GM12878 (cell line): ENCODE measurements at regions not wholly inside any gene's neighbourhood (a gene's known extent, or its start where the extent isn't known, plus 50 kb on each side); places are given as distances from the start of the nearest gene placed in this dataset.

Experiments used
- ATAC-seq: fragments of 200-7000 bp; cut with Tn5 transposase; 3 replicates; pipeline ENCODE4 v1.9.1; 2020; ENCODE audit warnings: mild to moderate bottlenecking, moderate library complexity
- BruUV-seq: library from RNA; stranded (reverse); fragments of 400-500 nt; replicated peaks from 2 replicates; lab custom pipeline; 2021; lab: Mats Ljungman, UMichigan
- CTCF ChIA-PET: fragments of 300-600 bp; sonication (Branson Sonifier 250); formaldehyde crosslinking; extraction: SDS; loops from one replicate; lab custom pipeline; 2021; ENCODE audit warnings: inconsistent platforms; lab: Yijun Ruan, JAX
- POLR2A ChIA-PET: fragments of 350-600 bp; formaldehyde crosslinking; extraction: SDS; loops from one replicate; lab custom pipeline; 2021; ENCODE audit warnings: inconsistent platforms; lab: Charles Lee
- RAD21 ChIA-PET: fragments of 300-600 bp; sonication (Branson Sonifier 250); formaldehyde crosslinking; loops from one replicate; lab custom pipeline; 2023; ENCODE audit warnings: antibody characterized with exemption; ENCODE audit not compliant: unreplicated experiment; lab: Charles Lee
- SMC1A ChIA-PET: fragments of 300-600 bp; sonication (Branson Sonifier 250); formaldehyde crosslinking; loops from one replicate; lab custom pipeline; 2023; ENCODE audit not compliant: unreplicated experiment, uncharacterized antibody; lab: Charles Lee
- DNase-seq: peaks from one replicate; pipeline ENCODE4 v3.0.0-alpha.2; 2011; ENCODE audit warnings: low read depth, low spot score
- FAIRE-seq: peaks from 3 replicates; lab custom pipeline; 2011; peaks lifted over from hg19 to GRCh38; lab: Jason Lieb, UNC
- H2AFZ ChIP-seq: 2 replicates; pipeline ENCODE4 v1.6.0; 2011; ENCODE audit warnings: low read depth, low read length, control low read depth; ENCODE audit not compliant: control insufficient read depth
- H3K27ac ChIP-seq: 2 replicates; pipeline ENCODE4 v1.5.1; 2011; ENCODE audit warnings: control low read depth; ENCODE audit not compliant: control insufficient read depth, insufficient read depth
- H3K27me3 ChIP-seq, 2 experiments: replicated peaks in 1 of 2; 2 replicates each; pipeline versions ENCODE4 v1.6.0 to v1.6.1; 2011; ENCODE audit warnings: low read length in 1 of 2; ENCODE audit not compliant: control insufficient read depth in 2 of 2, insufficient read depth in 2 of 2
- H3K36me3 ChIP-seq, 2 experiments: 2 replicates each; pipeline ENCODE4 v1.5.1; 2011; ENCODE audit warnings: low read length in 1 of 2; ENCODE audit not compliant: control insufficient read depth in 2 of 2, insufficient read depth in 2 of 2
- H3K4me1 ChIP-seq: 2 replicates; pipeline ENCODE4 v1.6.1; 2011; ENCODE audit warnings: mild to moderate bottlenecking, low read length, moderate library complexity, mixed read lengths; ENCODE audit not compliant: control insufficient read depth, insufficient read depth
- H3K4me2 ChIP-seq: 2 replicates; pipeline ENCODE4 v1.6.0; 2011; ENCODE audit warnings: control low read depth; ENCODE audit not compliant: control insufficient read depth, insufficient read depth
- H3K4me3 ChIP-seq: fragments of 200-600 bp; sonication (generic); 2 replicates; pipeline ENCODE4 v1.5.1; 2016
- H3K79me2 ChIP-seq: 2 replicates; pipeline ENCODE4 v1.6.0; 2011; ENCODE audit warnings: low read length; ENCODE audit not compliant: control insufficient read depth, insufficient read depth
- H3K9ac ChIP-seq: 2 replicates; pipeline ENCODE4 v1.8.0; 2011; ENCODE audit warnings: low read length, control low read depth, mixed read lengths; ENCODE audit not compliant: control insufficient read depth, insufficient read depth
- H3K9me3 ChIP-seq: replicated peaks from 3 replicates; pipeline ENCODE4 v1.5.1; 2011; ENCODE audit warnings: mild to moderate bottlenecking, low read length; ENCODE audit not compliant: control insufficient read depth, insufficient read depth
- H4K20me1 ChIP-seq: 2 replicates; pipeline ENCODE4 v1.6.0; 2011; ENCODE audit not compliant: control insufficient read depth, insufficient read depth
- ASH2L ChIP-seq: fragments of 300-600, 200-600 bp; sonication (generic); IDR thresholded peaks from 2 replicates; pipeline ENCODE4 v1.6.1; 2017; ENCODE audit warnings: low read depth, mild to moderate bottlenecking, borderline replicate concordance
- EGR1 ChIP-seq, 2 experiments: IDR thresholded peaks; 1 replicate in 1 of 2; 2 replicates in 1 of 2; pipeline ENCODE4 v1.6.1; 2011 to 2012; ENCODE audit warnings: low read depth in 2 of 2, low read length in 2 of 2, borderline replicate concordance in 1 of 2, mild to moderate bottlenecking in 1 of 2, moderate library complexity in 1 of 2
- EP300 ChIP-seq, 2 experiments: fragments of 150-350 bp in 1 of 2; IDR thresholded peaks; 2 replicates each; pipeline ENCODE4 v1.6.1; 2011 to 2012; ENCODE audit warnings: low read depth in 2 of 2, low read length in 2 of 2, borderline replicate concordance in 1 of 2, improper control_type of control experiment in 1 of 2, inconsistent platforms in 1 of 2; ENCODE audit not compliant: control insufficient read depth in 1 of 2
- EZH2 ChIP-seq: IDR thresholded peaks from 2 replicates; pipeline ENCODE4 v1.6.1; 2012; ENCODE audit warnings: low read depth, mild to moderate bottlenecking, control low read depth, inconsistent platforms, low read length, borderline replicate concordance; ENCODE audit not compliant: control insufficient read depth
- HDAC2 ChIP-seq: fragments of 200-600 bp; sonication (generic); IDR thresholded peaks from 2 replicates; pipeline ENCODE4 v1.6.1; 2017
- MYC ChIP-seq: IDR thresholded peaks from 2 replicates; pipeline ENCODE4 v1.6.1; 2011; ENCODE audit warnings: mild to moderate bottlenecking, low read length, moderate library complexity, inconsistent platforms; ENCODE audit not compliant: insufficient read depth, insufficient replicate concordance, insufficient read length, severe bottlenecking
- NR2F1 ChIP-seq: fragments of 450-650 bp; conservative IDR thresholded peaks from 2 replicates; pipeline ENCODE4 v1.6.1; 2017; ENCODE audit warnings: mild to moderate bottlenecking
- POU2F2 ChIP-seq: IDR thresholded peaks from 3 replicates; pipeline ENCODE4 v1.6.1; 2011; ENCODE audit warnings: low read depth, mild to moderate bottlenecking, low read length, borderline replicate concordance
- SIX5 ChIP-seq: IDR thresholded peaks from 2 replicates; pipeline ENCODE4 v1.6.1; 2011; ENCODE audit warnings: mild to moderate bottlenecking, low read depth, low read length, moderate library complexity; ENCODE audit not compliant: severe bottlenecking
- SP1 ChIP-seq: IDR thresholded peaks from one replicate; pipeline ENCODE4 v1.6.1; 2011; ENCODE audit warnings: low read depth, low read length
- TCF12 ChIP-seq: IDR thresholded peaks from 2 replicates; pipeline ENCODE4 v1.6.1; 2011; ENCODE audit warnings: low read depth, mild to moderate bottlenecking, low read length
- ZNF592 ChIP-seq: fragments of 450-650 bp; IDR thresholded peaks from 2 replicates; pipeline ENCODE4 v1.6.1; 2017; ENCODE audit warnings: mild to moderate bottlenecking, moderate library complexity
- ZSCAN29 ChIP-seq: fragments of 450-650 bp; IDR thresholded peaks from 2 replicates; pipeline ENCODE4 v1.6.1; 2017; ENCODE audit warnings: mild to moderate bottlenecking, moderate library complexity
- WGBS: methylation state at CpG from one replicate; pipeline ENCODE4 v1.1.6; 2016; ENCODE audit warnings: low lambda C conversion rate; ENCODE audit not compliant: insufficient replicate concordance, insufficient coverage; ENCODE audit errors: missing lambda C conversion rate; 5-methylcytosine and 5-hydroxymethylcytosine counted together
- in situ Hi-C: fragments of 300-500 bp; cut with MboI; formaldehyde crosslinking; loops from 9 replicates; pipeline ENCODE4 v1.14.3; 2018; ENCODE audit warnings: mixed read lengths
- intact Hi-C: fragments of 100-400 bp; cut with micrococcal nuclease; formaldehyde crosslinking; loops from one replicate; pipeline ENCODE4 v1.14.2; 2022; ENCODE audit not compliant: unreplicated experiment
- TF ChIP-seq, protein P1 (sequence below): fragments of 450-650 bp; IDR thresholded peaks from 2 replicates; pipeline ENCODE4 v1.6.1; 2014; ENCODE audit warnings: mild to moderate bottlenecking

- TF ChIP-seq ZNF592 (no peak), ZSCAN29 (no peak)
- TF ChIP-seq, all 136 proteins: peak for 0
Observed at GRCh38 chr13:90403330-90404082, 944.0 kb upstream of the MIR17HG start (continued).

DNA sequence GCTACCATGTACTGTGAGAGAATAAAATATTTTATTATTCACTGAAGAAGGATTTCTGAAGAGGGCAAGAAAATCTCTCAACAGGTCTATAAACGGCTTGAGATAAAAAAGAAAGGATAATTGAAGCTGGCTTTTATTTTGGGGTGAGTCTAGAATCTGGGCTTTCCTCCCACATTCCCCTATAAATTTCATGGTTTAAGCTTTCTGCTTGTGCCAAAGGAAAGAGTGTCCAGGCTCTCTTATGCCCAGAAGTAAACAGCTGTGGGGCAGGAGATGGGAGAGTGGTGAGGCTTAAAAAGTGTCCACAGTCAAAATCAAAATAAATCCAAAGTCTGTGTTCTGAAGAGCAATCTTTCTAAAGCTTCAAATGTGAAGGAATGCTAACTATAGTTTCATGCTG is 942.2 kb upstream of the MIR17HG start:
- Histone ChIP-seq H2AFZ (no peak overlapping the region), H3K79me2 (no peaks in the 10 kb centered on the region), H3K36me3 (no peaks in the 10 kb centered on the region), H3K27me3 (no peaks in the 10 kb centered on the region), H3K27ac (no peak overlapping the region), H3K9ac (no peak overlapping the region), H4K20me1 (no peaks in the 10 kb centered on the region), H3K4me3 (no peak overlapping the region), H3K4me1 (no peaks in the 10 kb centered on the region), H3K4me2 (no peak overlapping the region), H3K9me3 (no peaks in the 10 kb centered on the region)
- FAIRE-seq (no peak), DNase-seq (no peak), ATAC-seq (no peak)
- SMC1A ChIA-PET, result interaction anchor here (1.9 to 2.9 kb wide), 2 partner anchors 9 to 30 kb away, joined by 4 to 8 read pairs; no protein-coding TSS in a partner anchor
- CTCF ChIA-PET, result no interaction called here
- 0% methylated on average over 1 of the region's 1 CpG for WGBS
- no TSS peak for BruUV-seq
- intact Hi-C loops, result no loop called here
- in situ Hi-C loops, result no loop called here
- RAD21 ChIA-PET, result no interaction called here
- POLR2A ChIA-PET, result no interaction called here
- TF ChIP-seq NR2F1, result no peak
- no peak for TF ChIP-seq SIX5
- no peak for TF ChIP-seq EZH2
- no peak for TF ChIP-seq SP1
- TF ChIP-seq MYC, result no peak
- TF ChIP-seq HDAC2, result no peak
- TF ChIP-seq ASH2L, result no peak
- TF ChIP-seq TCF12, result no peak
- no peak for TF ChIP-seq EP300 (IDR thresholded peaks at IDR 0.05; ENCODE audit: borderline replicate concordance in 1 of 2, control insufficient read depth in 1 of 2, low read depth in 2 of 2, low read length in 2 of 2)
- no peak for TF ChIP-seq POU2F2
- TF ChIP-seq, protein P1, sequence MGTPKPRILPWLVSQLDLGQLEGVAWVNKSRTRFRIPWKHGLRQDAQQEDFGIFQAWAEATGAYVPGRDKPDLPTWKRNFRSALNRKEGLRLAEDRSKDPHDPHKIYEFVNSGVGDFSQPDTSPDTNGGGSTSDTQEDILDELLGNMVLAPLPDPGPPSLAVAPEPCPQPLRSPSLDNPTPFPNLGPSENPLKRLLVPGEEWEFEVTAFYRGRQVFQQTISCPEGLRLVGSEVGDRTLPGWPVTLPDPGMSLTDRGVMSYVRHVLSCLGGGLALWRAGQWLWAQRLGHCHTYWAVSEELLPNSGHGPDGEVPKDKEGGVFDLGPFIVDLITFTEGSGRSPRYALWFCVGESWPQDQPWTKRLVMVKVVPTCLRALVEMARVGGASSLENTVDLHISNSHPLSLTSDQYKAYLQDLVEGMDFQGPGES, result no peak
- TF ChIP-seq EGR1 (IDR thresholded peaks at IDR 0.05; ENCODE audit: borderline replicate concordance in 1 of 2, low read depth in 2 of 2, low read length in 2 of 2), result no peak
